WTC11 (cell line): ENCODE measurements at regions not wholly inside any gene's neighbourhood (a gene's known extent, or its start where the extent isn't known, plus 50 kb on each side); places are given as distances from the start of the nearest gene placed in this dataset.

Experiments used
- NR3C1 ChIP-seq: sonication (generic); formaldehyde crosslinking; conservative IDR thresholded peaks from 2 replicates; pipeline ENCODE4 v1.8.1; 2023; ENCODE audit warnings: low read depth, mild to moderate bottlenecking, missing genetic modification reagents
- USF2 ChIP-seq: sonication (generic); formaldehyde crosslinking; IDR thresholded peaks from 2 replicates; pipeline ENCODE4 v1.8.1; 2023; ENCODE audit warnings: mild to moderate bottlenecking, missing genetic modification reagents, moderate library complexity
- ZNF232 ChIP-seq: sonication (generic); formaldehyde crosslinking; IDR thresholded peaks from 2 replicates; pipeline ENCODE4 v1.8.0; 2022; ENCODE audit warnings: mild to moderate bottlenecking, missing genetic modification reagents
- ZNF532 ChIP-seq: fragments of 250-450 bp; sonication (Bioruptor Pico); IDR thresholded peaks from 2 replicates; pipeline ENCODE4 v1.9.0; 2021; ENCODE audit warnings: mild to moderate bottlenecking, borderline replicate concordance
- TF ChIP-seq, protein P1 (sequence below): sonication (generic); formaldehyde crosslinking; IDR thresholded peaks from 2 replicates; pipeline ENCODE4 v1.8.1; 2022; ENCODE audit warnings: mild to moderate bottlenecking, moderate library complexity, missing genetic modification reagents
- TF ChIP-seq, protein P2 (sequence below): sonication (generic); formaldehyde crosslinking; IDR thresholded peaks from 2 replicates; pipeline ENCODE4 v1.8.1; 2023; ENCODE audit warnings: mild to moderate bottlenecking, missing genetic modification reagents, borderline replicate concordance
- TF ChIP-seq, protein P3 (sequence below): fragments of 200-600 bp; IDR thresholded peaks from 2 replicates; pipeline ENCODE4 v1.8.0; 2022; ENCODE audit warnings: antibody characterized with exemption

DNA sequence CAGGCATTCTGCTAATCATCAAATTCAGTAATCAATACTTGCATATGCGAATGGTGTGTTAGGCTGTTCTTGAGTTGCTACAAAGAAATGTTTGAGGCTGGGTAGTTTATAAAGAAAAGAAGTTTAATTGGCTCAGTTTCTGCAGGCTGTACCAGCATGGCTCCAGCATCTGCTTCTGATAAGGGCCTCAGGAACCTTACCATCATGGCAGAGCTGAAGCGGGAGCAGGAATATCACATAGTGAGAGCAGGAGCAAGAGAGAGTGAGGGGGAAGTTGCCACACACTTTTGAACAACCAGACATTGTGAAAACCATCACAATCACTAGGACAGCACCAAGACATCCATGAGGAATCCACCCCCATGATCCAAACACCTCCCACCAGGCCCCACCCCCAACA, 344.7 kb upstream of the FAM241A start:
- TF ChIP-seq USF2 (CRISPR knock-in tag) (no peak), ZNF532 (CRISPR knock-in tag) (no peak), ZNF232 (CRISPR knock-in tag) (no peak), NR3C1 (CRISPR knock-in tag) (no peak)
- TF ChIP-seq, protein P1, sequence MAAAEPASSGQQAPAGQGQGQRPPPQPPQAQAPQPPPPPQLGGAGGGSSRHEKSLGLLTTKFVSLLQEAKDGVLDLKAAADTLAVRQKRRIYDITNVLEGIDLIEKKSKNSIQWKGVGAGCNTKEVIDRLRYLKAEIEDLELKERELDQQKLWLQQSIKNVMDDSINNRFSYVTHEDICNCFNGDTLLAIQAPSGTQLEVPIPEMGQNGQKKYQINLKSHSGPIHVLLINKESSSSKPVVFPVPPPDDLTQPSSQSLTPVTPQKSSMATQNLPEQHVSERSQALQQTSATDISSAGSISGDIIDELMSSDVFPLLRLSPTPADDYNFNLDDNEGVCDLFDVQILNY (CRISPR knock-in tag) = no peak
- TF ChIP-seq, protein P2, sequence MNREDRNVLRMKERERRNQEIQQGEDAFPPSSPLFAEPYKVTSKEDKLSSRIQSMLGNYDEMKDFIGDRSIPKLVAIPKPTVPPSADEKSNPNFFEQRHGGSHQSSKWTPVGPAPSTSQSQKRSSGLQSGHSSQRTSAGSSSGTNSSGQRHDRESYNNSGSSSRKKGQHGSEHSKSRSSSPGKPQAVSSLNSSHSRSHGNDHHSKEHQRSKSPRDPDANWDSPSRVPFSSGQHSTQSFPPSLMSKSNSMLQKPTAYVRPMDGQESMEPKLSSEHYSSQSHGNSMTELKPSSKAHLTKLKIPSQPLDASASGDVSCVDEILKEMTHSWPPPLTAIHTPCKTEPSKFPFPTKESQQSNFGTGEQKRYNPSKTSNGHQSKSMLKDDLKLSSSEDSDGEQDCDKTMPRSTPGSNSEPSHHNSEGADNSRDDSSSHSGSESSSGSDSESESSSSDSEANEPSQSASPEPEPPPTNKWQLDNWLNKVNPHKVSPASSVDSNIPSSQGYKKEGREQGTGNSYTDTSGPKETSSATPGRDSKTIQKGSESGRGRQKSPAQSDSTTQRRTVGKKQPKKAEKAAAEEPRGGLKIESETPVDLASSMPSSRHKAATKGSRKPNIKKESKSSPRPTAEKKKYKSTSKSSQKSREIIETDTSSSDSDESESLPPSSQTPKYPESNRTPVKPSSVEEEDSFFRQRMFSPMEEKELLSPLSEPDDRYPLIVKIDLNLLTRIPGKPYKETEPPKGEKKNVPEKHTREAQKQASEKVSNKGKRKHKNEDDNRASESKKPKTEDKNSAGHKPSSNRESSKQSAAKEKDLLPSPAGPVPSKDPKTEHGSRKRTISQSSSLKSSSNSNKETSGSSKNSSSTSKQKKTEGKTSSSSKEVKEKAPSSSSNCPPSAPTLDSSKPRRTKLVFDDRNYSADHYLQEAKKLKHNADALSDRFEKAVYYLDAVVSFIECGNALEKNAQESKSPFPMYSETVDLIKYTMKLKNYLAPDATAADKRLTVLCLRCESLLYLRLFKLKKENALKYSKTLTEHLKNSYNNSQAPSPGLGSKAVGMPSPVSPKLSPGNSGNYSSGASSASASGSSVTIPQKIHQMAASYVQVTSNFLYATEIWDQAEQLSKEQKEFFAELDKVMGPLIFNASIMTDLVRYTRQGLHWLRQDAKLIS (CRISPR knock-in tag) = no peak
- TF ChIP-seq, protein P3, sequence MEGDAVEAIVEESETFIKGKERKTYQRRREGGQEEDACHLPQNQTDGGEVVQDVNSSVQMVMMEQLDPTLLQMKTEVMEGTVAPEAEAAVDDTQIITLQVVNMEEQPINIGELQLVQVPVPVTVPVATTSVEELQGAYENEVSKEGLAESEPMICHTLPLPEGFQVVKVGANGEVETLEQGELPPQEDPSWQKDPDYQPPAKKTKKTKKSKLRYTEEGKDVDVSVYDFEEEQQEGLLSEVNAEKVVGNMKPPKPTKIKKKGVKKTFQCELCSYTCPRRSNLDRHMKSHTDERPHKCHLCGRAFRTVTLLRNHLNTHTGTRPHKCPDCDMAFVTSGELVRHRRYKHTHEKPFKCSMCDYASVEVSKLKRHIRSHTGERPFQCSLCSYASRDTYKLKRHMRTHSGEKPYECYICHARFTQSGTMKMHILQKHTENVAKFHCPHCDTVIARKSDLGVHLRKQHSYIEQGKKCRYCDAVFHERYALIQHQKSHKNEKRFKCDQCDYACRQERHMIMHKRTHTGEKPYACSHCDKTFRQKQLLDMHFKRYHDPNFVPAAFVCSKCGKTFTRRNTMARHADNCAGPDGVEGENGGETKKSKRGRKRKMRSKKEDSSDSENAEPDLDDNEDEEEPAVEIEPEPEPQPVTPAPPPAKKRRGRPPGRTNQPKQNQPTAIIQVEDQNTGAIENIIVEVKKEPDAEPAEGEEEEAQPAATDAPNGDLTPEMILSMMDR = no peak
